ENCODE measurements at regions not wholly inside any gene's neighbourhood (a gene's known extent, or its start where the extent isn't known, plus 50 kb on each side); places are given as distances from the start of the nearest gene placed in this dataset.
"Not testable (repeated sequence)": the region's sequence is repeated elsewhere in the genome, so short reads cannot be mapped to it uniquely, and the experiment has no call there.

DNA sequence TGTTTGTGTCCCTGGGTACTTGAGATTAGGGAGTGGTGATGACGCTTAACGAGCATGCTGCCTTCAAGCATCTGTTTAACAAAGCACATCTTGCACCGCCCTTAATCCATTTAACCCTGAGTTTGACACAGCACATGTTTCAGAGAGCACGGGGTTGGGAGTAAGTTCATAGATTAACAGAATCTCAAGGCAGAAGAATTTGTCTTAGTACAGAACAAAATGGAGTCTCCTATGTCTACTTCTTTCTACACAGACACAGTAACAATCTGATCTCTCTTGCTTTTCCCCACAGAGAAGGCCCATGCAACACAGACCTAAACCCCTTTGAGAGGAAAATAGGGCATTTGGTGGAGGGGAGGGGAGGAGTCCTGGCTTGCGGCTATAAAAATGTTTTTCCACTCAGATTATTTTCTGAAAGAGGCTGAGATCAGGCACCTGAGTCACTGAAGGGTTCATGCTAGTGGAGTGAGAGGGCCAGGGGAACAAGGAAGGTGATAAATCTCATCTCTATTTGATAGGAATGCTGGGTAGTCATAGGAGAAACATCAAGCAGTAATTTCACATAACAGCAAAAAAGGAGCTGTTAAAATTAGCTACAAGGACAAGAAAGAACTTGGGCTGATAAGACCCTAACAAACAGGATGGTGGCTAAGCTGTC lies 136.9 kb downstream of the OR2B2 start:
- ATAC-seq (ENCODE audit: low read depth) = not testable (repeated sequence)

DNA sequence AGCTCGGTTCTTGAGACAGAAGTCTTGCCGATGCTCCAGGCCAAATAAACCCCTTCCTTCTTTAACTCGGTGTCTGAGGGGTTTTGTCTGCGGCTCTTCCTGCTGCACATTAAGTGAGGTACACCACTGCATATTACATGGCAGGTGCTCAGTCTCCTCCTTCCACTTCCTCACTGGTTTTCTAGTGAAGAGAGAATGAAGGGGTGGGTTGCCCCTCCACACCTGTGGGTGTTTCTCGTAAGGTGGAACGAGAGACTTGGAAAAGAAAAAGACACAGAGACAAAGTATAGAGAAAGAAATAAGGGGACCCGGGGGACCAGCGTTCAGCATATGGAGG lies 138.0 kb downstream of the OR2B2 start:
- H2AK5ac ChIP-seq (ENCODE audit: low read depth, low read length); H3K18ac ChIP-seq (ENCODE audit: low read depth, low read length); H4K8ac ChIP-seq (ENCODE audit: low read depth in 2 of 2, low read length in 2 of 2); H3K14ac ChIP-seq (replicated peaks; ENCODE audit: low read depth, low read length); H3K4me2 ChIP-seq (ENCODE audit: low read depth, low read length); H2BK15ac ChIP-seq (ENCODE audit: low read depth, low read length); H4K5ac ChIP-seq (ENCODE audit: low read depth, low read length); H3K9me3 ChIP-seq (ENCODE audit: control insufficient read depth, insufficient read depth, low read length); H3K4me3 ChIP-seq (ENCODE audit: insufficient read depth, low read depth, low read length); dilution Hi-C loops (cut with HindIII; ENCODE audit: low sequenced_read_pairs, unreplicated experiment); in situ Hi-C loops (cut with MboI; ENCODE audit: low sequenced_read_pairs); H4K20me1 ChIP-seq (ENCODE audit: insufficient read depth, low read length); H2BK20ac ChIP-seq (ENCODE audit: low read depth, low read length); H3K27ac ChIP-seq (ENCODE audit: insufficient read depth, low read length); H3K4ac ChIP-seq (ENCODE audit: low read depth, low read length); intact Hi-C loops (cut with micrococcal nuclease); H3K27me3 ChIP-seq (ENCODE audit: control insufficient read depth, insufficient read depth, low read length); CTCF ChIA-PET; H3K23ac ChIP-seq (ENCODE audit: low read depth, low read length); H2BK5ac ChIP-seq (ENCODE audit: low read depth, low read length, poor library complexity, severe bottlenecking); DNase-seq; BruUV-seq (replicated peaks); H2AFZ ChIP-seq (replicated peaks; ENCODE audit: low read length, poor library complexity); H2AK9ac ChIP-seq (replicated peaks; ENCODE audit: low read depth, low read length, poor library complexity); ATAC-seq (ENCODE audit: low read depth); H3K4me1 ChIP-seq (ENCODE audit: control insufficient read depth, insufficient read depth, low read length); H3K79me1 ChIP-seq (ENCODE audit: low read depth in 1 of 2, low read length in 2 of 2); H3K9ac ChIP-seq (ENCODE audit: low read depth, low read length); H4K91ac ChIP-seq (ENCODE audit: insufficient read depth, low read depth, low read length); H3K36me3 ChIP-seq (ENCODE audit: control insufficient read depth, insufficient read depth, low read length); H2BK120ac ChIP-seq (ENCODE audit: low read depth, low read length); H3K56ac ChIP-seq (ENCODE audit: extremely low read depth, insufficient read depth, low read length); H3K9me1 ChIP-seq (ENCODE audit: insufficient read depth, low read length); POLR2A ChIA-PET (ENCODE audit: unreplicated experiment): not testable (repeated sequence)
- WGBS, 2 experiments (ENCODE audit: extremely low coverage in 2 of 2, insufficient read length in 1 of 2) = no CpG with 5 or more reads among the region's 8 CpGs

More for the DNA sequence above, 136.9 kb downstream of the OR2B2 start:
- H2BK120ac ChIP-seq (ENCODE audit: low read depth, low read length); H3K4me1 ChIP-seq (ENCODE audit: control insufficient read depth, insufficient read depth, low read length); H3K23ac ChIP-seq (ENCODE audit: low read depth, low read length); H4K5ac ChIP-seq (ENCODE audit: low read depth, low read length); H3K27me3 ChIP-seq (ENCODE audit: control insufficient read depth, insufficient read depth, low read length); H3K36me3 ChIP-seq (ENCODE audit: control insufficient read depth, insufficient read depth, low read length); H2BK20ac ChIP-seq (ENCODE audit: low read depth, low read length); H3K79me1 ChIP-seq (ENCODE audit: low read depth in 1 of 2, low read length in 2 of 2); H3K14ac ChIP-seq (replicated peaks; ENCODE audit: low read depth, low read length); H2AK9ac ChIP-seq (replicated peaks; ENCODE audit: low read depth, low read length, poor library complexity); H3K56ac ChIP-seq (ENCODE audit: extremely low read depth, insufficient read depth, low read length); H3K4ac ChIP-seq (ENCODE audit: low read depth, low read length); H4K8ac ChIP-seq (ENCODE audit: low read depth in 2 of 2, low read length in 2 of 2); H2AK5ac ChIP-seq (ENCODE audit: low read depth, low read length); H2AFZ ChIP-seq (replicated peaks; ENCODE audit: low read length, poor library complexity); H3K4me3 ChIP-seq (ENCODE audit: insufficient read depth, low read depth, low read length); H3K9ac ChIP-seq (ENCODE audit: low read depth, low read length); H2BK15ac ChIP-seq (ENCODE audit: low read depth, low read length); H3K9me1 ChIP-seq (ENCODE audit: insufficient read depth, low read length); in situ Hi-C loops (cut with MboI; ENCODE audit: low sequenced_read_pairs); H3K4me2 ChIP-seq (ENCODE audit: low read depth, low read length); H3K18ac ChIP-seq (ENCODE audit: low read depth, low read length); POLR2A ChIA-PET (ENCODE audit: unreplicated experiment); H2BK5ac ChIP-seq (ENCODE audit: low read depth, low read length, poor library complexity, severe bottlenecking); H4K91ac ChIP-seq (ENCODE audit: insufficient read depth, low read depth, low read length); H3K27ac ChIP-seq (ENCODE audit: insufficient read depth, low read length); H3K9me3 ChIP-seq (ENCODE audit: control insufficient read depth, insufficient read depth, low read length); dilution Hi-C loops (cut with HindIII; ENCODE audit: low sequenced_read_pairs, unreplicated experiment); intact Hi-C loops (cut with micrococcal nuclease); BruUV-seq (replicated peaks); H4K20me1 ChIP-seq (ENCODE audit: insufficient read depth, low read length): not testable (repeated sequence)
- CTCF ChIA-PET = interaction anchor here (1.3 kb wide), 1 partner anchor 120 kb away, joined by 4 read pairs; no protein-coding TSS in a partner anchor
- WGBS, 2 experiments (ENCODE audit: extremely low coverage in 2 of 2, insufficient read length in 1 of 2) = no CpG with 5 or more reads among the region's 5 CpGs
- DNase-seq = peak; percentile 18

Measured in IMR-90 (cell line).